WTC11 (cell line): ENCODE measurements at regions not wholly inside any gene's neighbourhood (a gene's known extent, or its start where the extent isn't known, plus 50 kb on each side); places are given as distances from the start of the nearest gene placed in this dataset.

Source experiments
- ATAC-seq: fragments of 200-7000 bp; cut with Tn5 transposase; 2 replicates; pipeline ENCODE4 v1.10.0; 2021; ENCODE audit warnings: mild to moderate bottlenecking, moderate library complexity
- CTCF ChIA-PET: fragments of 300-600 bp; sonication (Branson Sonifier 250); formaldehyde crosslinking; loops from one replicate; lab custom pipeline; 2021; ENCODE audit warnings: antibody characterized with exemption; lab: Charles Lee
- POLR2A ChIA-PET: fragments of 350-600 bp; sonication (Branson Sonifier 250); formaldehyde crosslinking; loops from one replicate; lab custom pipeline; 2021; ENCODE audit warnings: antibody characterized with exemption; lab: Charles Lee
- DNase-seq: peaks from one replicate; pipeline ENCODE4 v3.0.0; 2021; ENCODE audit warnings: low spot score
- H3K27ac Mint-ChIP-seq: 2 replicates; pipeline ENCODE4 v1.8.0; 2021; ENCODE audit warnings: mixed read lengths
- H3K27me3 Mint-ChIP-seq: 2 replicates; pipeline ENCODE4 v1.8.0; 2021; ENCODE audit warnings: low read depth, mild to moderate bottlenecking, moderate library complexity, mixed read lengths
- H3K36me3 Mint-ChIP-seq: 2 replicates; pipeline ENCODE4 v1.8.0; 2021; ENCODE audit warnings: mixed read lengths
- H3K4me1 Mint-ChIP-seq: 2 replicates; pipeline ENCODE4 v1.8.0; 2022; ENCODE audit warnings: mixed read lengths
- H3K4me3 Mint-ChIP-seq: 2 replicates; pipeline ENCODE4 v1.8.0; 2021; ENCODE audit warnings: mild to moderate bottlenecking, moderate library complexity, mixed read lengths
- H3K9me3 Mint-ChIP-seq: 2 replicates; pipeline ENCODE4 v1.8.0; 2021; ENCODE audit warnings: mixed read lengths
- AR ChIP-seq: fragments of 250-450 bp; sonication (Bioruptor Pico); IDR thresholded peaks from 2 replicates; pipeline ENCODE4 v1.9.0; 2021; ENCODE audit warnings: mild to moderate bottlenecking
- ATF2 ChIP-seq: sonication (generic); formaldehyde crosslinking; IDR thresholded peaks from 2 replicates; pipeline ENCODE4 v1.8.1; 2022; ENCODE audit warnings: low read depth, missing genetic modification reagents, borderline replicate concordance
- CREB1 ChIP-seq: sonication (generic); formaldehyde crosslinking; IDR thresholded peaks from 2 replicates; pipeline ENCODE4 v1.8.0; 2023; ENCODE audit warnings: mild to moderate bottlenecking, missing genetic modification reagents
- ESRRA ChIP-seq: sonication (generic); formaldehyde crosslinking; IDR thresholded peaks from 2 replicates; pipeline ENCODE4 v1.8.1; 2022; ENCODE audit warnings: mild to moderate bottlenecking, missing genetic modification reagents, borderline replicate concordance
- ETV6 ChIP-seq: sonication (generic); formaldehyde crosslinking; IDR thresholded peaks from 2 replicates; pipeline ENCODE4 v1.8.1; 2022; ENCODE audit warnings: mild to moderate bottlenecking, missing genetic modification reagents
- GTF2I ChIP-seq: fragments of 250-450 bp; sonication (Bioruptor Pico); conservative IDR thresholded peaks from 2 replicates; pipeline ENCODE4 v1.4.0; 2021; ENCODE audit warnings: mild to moderate bottlenecking
- JAZF1 ChIP-seq: fragments of 250-450 bp; sonication (Bioruptor Pico); IDR thresholded peaks from 2 replicates; pipeline ENCODE4 v1.9.0; 2021; ENCODE audit warnings: moderate library complexity, mild to moderate bottlenecking, inconsistent platforms
- KAT7 ChIP-seq: sonication (generic); formaldehyde crosslinking; IDR thresholded peaks from 2 replicates; pipeline ENCODE4 v1.8.1; 2023; ENCODE audit warnings: missing genetic modification reagents, mild to moderate bottlenecking, borderline replicate concordance
- MYBL2 ChIP-seq: sonication (generic); formaldehyde crosslinking; IDR thresholded peaks from 2 replicates; pipeline ENCODE4 v1.8.1; 2023; ENCODE audit warnings: mild to moderate bottlenecking, moderate library complexity, missing genetic modification reagents
- NR1H2 ChIP-seq: sonication (generic); formaldehyde crosslinking; IDR thresholded peaks from 2 replicates; pipeline ENCODE4 v1.9.0; 2021; ENCODE audit warnings: mild to moderate bottlenecking, moderate library complexity, missing genetic modification reagents
- PREB ChIP-seq: sonication (generic); formaldehyde crosslinking; IDR thresholded peaks from 2 replicates; pipeline ENCODE4 v1.8.1; 2022; ENCODE audit warnings: mild to moderate bottlenecking, missing genetic modification reagents, moderate library complexity, borderline replicate concordance
- PRRX2 ChIP-seq: fragments of 250-450 bp; sonication (Bioruptor Pico); IDR thresholded peaks from 2 replicates; pipeline ENCODE4 v1.8.0; 2021; ENCODE audit warnings: mild to moderate bottlenecking
- RORB ChIP-seq: fragments of 250-450 bp; sonication (Bioruptor Pico); IDR thresholded peaks from 2 replicates; pipeline ENCODE4 v1.9.0; 2021; ENCODE audit warnings: mild to moderate bottlenecking
- TCF7 ChIP-seq: sonication (generic); formaldehyde crosslinking; IDR thresholded peaks from 2 replicates; pipeline ENCODE4 v1.8.0; 2022; ENCODE audit warnings: mild to moderate bottlenecking, low read depth, missing genetic modification reagents, moderate library complexity
- ZNF121 ChIP-seq: sonication (generic); formaldehyde crosslinking; IDR thresholded peaks from 2 replicates; pipeline ENCODE4 v1.8.0; 2023; ENCODE audit warnings: missing genetic modification reagents
- ZNF138 ChIP-seq: sonication (generic); formaldehyde crosslinking; conservative IDR thresholded peaks from 2 replicates; pipeline ENCODE4 v1.8.1; 2022; ENCODE audit warnings: mild to moderate bottlenecking, moderate library complexity, missing genetic modification reagents
- ZNF219 ChIP-seq: sonication (generic); formaldehyde crosslinking; IDR thresholded peaks from 2 replicates; pipeline ENCODE4 v1.8.0; 2023; ENCODE audit warnings: missing genetic modification reagents, mild to moderate bottlenecking, borderline replicate concordance
- ZNF512 ChIP-seq: sonication (generic); formaldehyde crosslinking; IDR thresholded peaks from 2 replicates; pipeline ENCODE4 v1.8.1; 2022; ENCODE audit warnings: missing genetic modification reagents, borderline replicate concordance
- ZNF671 ChIP-seq: fragments of 250-450 bp; sonication (Bioruptor Pico); IDR thresholded peaks from 2 replicates; pipeline ENCODE4 v1.8.0; 2021; ENCODE audit warnings: mild to moderate bottlenecking
- ZSCAN18 ChIP-seq: fragments of 250-450 bp; sonication (Bioruptor Pico); IDR thresholded peaks from 2 replicates; pipeline ENCODE4 v2.1.2; 2022; ENCODE audit warnings: mild to moderate bottlenecking, moderate library complexity

- Mint-ChIP-seq H3K27ac (peak overlapping the region; percentile 64), H3K36me3 (peaks cover 11% of the 10 kb centered on the region), H3K4me3 (no peak overlapping the region), H3K27me3 (no peaks in the 10 kb centered on the region), H3K4me1 (peaks cover 87% of the 10 kb centered on the region), H3K9me3 (0 out of 2 replicates have a peak, but pooled peaks cover 4% of the 10 kb centered on the region)
- ChIA-PET POLR2A (no interaction called here), CTCF (interaction anchor here (0.6 to 0.8 kb wide), 2 partner anchors 16 to 170 kb away, joined by 3 read pairs; no protein-coding TSS in a partner anchor)
- TF ChIP-seq JAZF1 (CRISPR knock-in tag), result no peak
- TF ChIP-seq TCF7 (CRISPR knock-in tag), result no peak
- TF ChIP-seq GTF2I (CRISPR knock-in tag), result no peak
- TF ChIP-seq ZNF512 (CRISPR knock-in tag), result no peak
- no peak for TF ChIP-seq PRRX2
- no peak for TF ChIP-seq ZNF219
- no peak for TF ChIP-seq KAT7 (CRISPR knock-in tag)
- no peak for TF ChIP-seq ZNF121 (CRISPR knock-in tag)
- TF ChIP-seq NR1H2 (CRISPR knock-in tag), result no peak
- no peak for TF ChIP-seq ZNF138 (CRISPR knock-in tag)
- no peak for TF ChIP-seq ZSCAN18 (CRISPR knock-in tag)
- TF ChIP-seq ESRRA (CRISPR knock-in tag), result no peak
- no peak for TF ChIP-seq PREB (CRISPR knock-in tag)
- TF ChIP-seq ZNF671 (CRISPR knock-in tag), result no peak
- TF ChIP-seq MYBL2 (CRISPR knock-in tag), result no peak
- no peak for TF ChIP-seq ETV6 (CRISPR knock-in tag)
- no peak for TF ChIP-seq RORB
- TF ChIP-seq CREB1 (CRISPR knock-in tag), result no peak
- no peak for TF ChIP-seq ATF2 (CRISPR knock-in tag)
- no peak for DNase-seq
- ATAC-seq, result no peak
These were observed 250.8 kb downstream of the SOX4 start for GRCh38 chr6:21844120-21844917.

GRCh38 chr6:21845018-21845417 lies 251.5 kb downstream of the SOX4 start:
- H3K9me3 Mint-ChIP-seq, result 0 out of 2 replicates have a peak, but pooled peaks cover 2% of the 10 kb centered on the region
- ATAC-seq (no peak), DNase-seq (no peak)
- no peak overlapping the region for H3K4me3 Mint-ChIP-seq
- peaks cover 9% of the 10 kb centered on the region for H3K36me3 Mint-ChIP-seq
- POLR2A ChIA-PET, result no interaction called here
- peak overlapping the region; percentile 57; the same call in 1 of the 2 replicates for H3K27ac Mint-ChIP-seq
- TF ChIP-seq AR (CRISPR knock-in tag) (no peak), ZSCAN18 (CRISPR knock-in tag) (no peak)
- CTCF ChIA-PET, result interaction anchor here (0.6 to 0.8 kb wide), 2 partner anchors 16 to 169 kb away, joined by 3 read pairs; no protein-coding TSS in a partner anchor
- no peaks in the 10 kb centered on the region for H3K27me3 Mint-ChIP-seq
- H3K4me1 Mint-ChIP-seq, result peaks cover 90% of the 10 kb centered on the region
